Stomach smooth muscle (tissue), 2 donors: ENCODE measurements at regions not wholly inside any gene's neighbourhood (a gene's known extent, or its start where the extent isn't known, plus 50 kb on each side); places are given as distances from the start of the nearest gene placed in this dataset.
"Not testable (repeated sequence)": the region's sequence is repeated elsewhere in the genome, so short reads cannot be mapped to it uniquely, and the experiment has no call there.

Source experiments
- H3K27ac ChIP-seq: one replicate; pipeline ENCODE4 v1.7.0; 2013; ENCODE audit warnings: mild to moderate bottlenecking, low read length, inconsistent platforms
- H3K27me3 ChIP-seq, 2 donors: one replicate each; pipeline ENCODE4 v1.7.0; 2013; ENCODE audit warnings: low read length in 2 of 2; ENCODE audit not compliant: insufficient read depth in 2 of 2, control insufficient read depth in 1 of 2
- H3K36me3 ChIP-seq, 2 donors: one replicate each; pipeline ENCODE4 v1.7.0; 2013; ENCODE audit warnings: low read length in 2 of 2; ENCODE audit not compliant: control insufficient read depth in 2 of 2, insufficient read depth in 2 of 2
- H3K4me1 ChIP-seq: one replicate; pipeline ENCODE4 v1.7.0; 2013; ENCODE audit warnings: low read length; ENCODE audit not compliant: control insufficient read depth, insufficient read depth
- H3K4me3 ChIP-seq, 2 donors: one replicate each; pipeline ENCODE4 v1.7.0; 2013; ENCODE audit warnings: low read length in 2 of 2
- H3K9ac ChIP-seq, 2 donors: one replicate each; pipeline ENCODE4 v1.7.0; 2013; ENCODE audit warnings: low read length in 2 of 2, mild to moderate bottlenecking in 1 of 2
- H3K9me3 ChIP-seq, 2 donors: one replicate each; pipeline ENCODE4 v1.7.0; 2013; ENCODE audit warnings: low read length in 2 of 2; ENCODE audit not compliant: control insufficient read depth in 2 of 2
- donor health status: healthy.
- donor health status: Pancreatic carcinoma.

DNA sequence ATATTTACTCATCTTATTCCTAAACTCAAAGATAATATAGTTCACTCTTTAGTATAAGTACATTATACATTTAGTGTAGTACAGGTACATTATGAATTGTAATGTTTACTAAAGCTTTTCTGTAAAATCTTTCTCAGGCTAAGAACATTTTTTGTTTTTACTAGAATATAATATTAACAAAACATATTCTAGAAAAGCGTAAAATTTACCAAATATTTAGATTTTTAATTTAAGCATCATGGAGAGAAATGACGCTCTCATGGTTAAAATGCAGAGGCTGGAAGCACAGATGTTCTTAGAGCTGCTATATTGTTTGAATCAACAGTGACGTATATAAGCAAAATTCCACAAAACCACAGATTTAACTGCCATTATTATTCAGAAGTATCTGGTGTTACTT lies 54.7 kb upstream of the NBPF15 start:
- H3K27ac ChIP-seq, H3K4me3 ChIP-seq, H3K9me3 ChIP-seq: not testable (repeated sequence)

GRCh38 chr1:144516906-144517305 lies 55.4 kb upstream of the NBPF15 start:
- not testable (repeated sequence) for H3K9me3 ChIP-seq, H3K9ac ChIP-seq, H3K4me1 ChIP-seq

More for the DNA sequence above, 54.7 kb upstream of the NBPF15 start:
- not testable (repeated sequence) for H3K36me3 ChIP-seq, H3K27me3 ChIP-seq, H3K9ac ChIP-seq, H3K4me1 ChIP-seq

DNA sequence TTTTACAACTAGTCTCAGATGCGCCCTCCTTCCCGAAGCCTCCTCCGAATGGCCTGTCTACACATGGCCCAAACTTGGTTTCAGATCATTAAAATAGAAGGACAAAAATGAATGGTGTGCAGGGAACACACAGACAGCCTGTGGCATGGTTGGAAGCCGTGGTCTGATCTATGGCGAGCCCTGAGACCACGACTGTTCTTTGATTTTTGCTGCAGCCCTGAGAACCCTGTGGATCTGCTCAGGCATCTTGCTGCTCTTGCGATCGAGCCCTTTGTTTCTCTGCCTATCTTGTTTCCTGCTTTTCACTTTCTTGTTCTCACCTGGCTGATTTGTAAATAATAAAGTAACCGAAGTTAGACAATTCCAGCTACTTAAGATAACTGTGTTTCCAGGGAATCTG lies 57.0 kb upstream of the NBPF15 start:
- H3K4me1 ChIP-seq, H3K4me3 ChIP-seq, H3K27ac ChIP-seq, H3K9me3 ChIP-seq, H3K36me3 ChIP-seq, H3K27me3 ChIP-seq, H3K9ac ChIP-seq: not testable (repeated sequence)

More at GRCh38 chr1:144516906-144517305, 55.4 kb upstream of the NBPF15 start:
- H3K27me3 ChIP-seq, H3K36me3 ChIP-seq, H3K27ac ChIP-seq, H3K4me3 ChIP-seq: not testable (repeated sequence)

GRCh38 chr1:144519528-144520189 lies 58.2 kb upstream of the NBPF15 start:
- H3K4me3 ChIP-seq, H3K9ac ChIP-seq, H3K27me3 ChIP-seq, H3K27ac ChIP-seq, H3K36me3 ChIP-seq, H3K9me3 ChIP-seq, H3K4me1 ChIP-seq: not testable (repeated sequence)

- H3K27me3 ChIP-seq, H3K36me3 ChIP-seq, H3K9ac ChIP-seq, H3K9me3 ChIP-seq, H3K4me1 ChIP-seq, H3K27ac ChIP-seq: not testable (repeated sequence)
- peak overlapping the region in 1 of 2 donors; percentile 15 for H3K4me3 ChIP-seq
Observed at GRCh38 chr1:144523661-144524407, 62.4 kb upstream of the NBPF15 start.

DNA sequence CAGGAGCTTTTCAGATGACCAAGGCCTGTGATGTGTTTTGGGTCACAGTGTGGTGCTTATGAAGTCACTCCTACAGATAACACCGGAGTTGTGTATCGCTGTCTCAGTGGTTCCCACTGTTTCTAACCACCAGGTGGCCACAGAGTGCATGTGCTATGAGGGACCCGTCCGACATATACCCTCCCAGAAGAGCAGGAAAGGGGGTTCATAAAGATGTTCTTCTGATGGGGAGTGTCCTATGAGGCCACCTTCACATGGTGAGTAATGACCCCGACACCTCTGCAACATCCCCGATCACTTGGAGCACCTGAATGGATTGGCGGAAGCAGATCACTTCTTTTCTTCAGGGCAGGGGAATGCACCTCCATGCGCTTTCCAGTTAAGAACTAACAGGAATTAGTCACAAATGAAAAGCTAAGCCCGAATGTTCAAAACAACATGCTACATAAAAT lies 60.5 kb upstream of the PPIAL4F start:
- H3K36me3 ChIP-seq, H3K4me3 ChIP-seq, H3K9me3 ChIP-seq, H3K27me3 ChIP-seq, H3K4me1 ChIP-seq, H3K9ac ChIP-seq, H3K27ac ChIP-seq: not testable (repeated sequence)

DNA sequence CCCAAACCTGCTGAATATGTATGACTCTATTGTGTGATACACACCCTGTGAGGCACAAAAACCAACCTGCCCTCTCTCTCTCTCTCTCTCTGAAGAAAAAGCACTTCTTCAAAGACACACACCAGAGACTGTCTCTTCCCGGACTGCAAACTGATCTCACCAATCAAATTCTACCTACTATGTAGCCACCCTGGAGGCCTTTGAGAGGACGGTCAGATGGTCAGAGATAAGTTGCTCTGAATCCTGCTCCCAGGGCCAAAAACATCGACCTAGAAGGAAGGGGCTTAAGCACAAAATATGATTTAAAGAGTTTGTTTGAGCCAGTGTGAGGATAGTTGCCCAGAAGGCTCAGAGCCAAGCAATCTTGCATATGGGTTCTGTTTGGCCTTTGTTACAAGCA lies 59.2 kb upstream of the PPIAL4F start:
- H3K9ac ChIP-seq, H3K9me3 ChIP-seq, H3K36me3 ChIP-seq, H3K27me3 ChIP-seq, H3K4me3 ChIP-seq, H3K27ac ChIP-seq, H3K4me1 ChIP-seq: not testable (repeated sequence)

- H3K27ac ChIP-seq, H3K36me3 ChIP-seq, H3K4me1 ChIP-seq, H3K9ac ChIP-seq, H3K4me3 ChIP-seq, H3K9me3 ChIP-seq, H3K27me3 ChIP-seq: not testable (repeated sequence)
Observed at GRCh38 chr1:144534286-144534685, 58.4 kb upstream of the PPIAL4F start.

DNA sequence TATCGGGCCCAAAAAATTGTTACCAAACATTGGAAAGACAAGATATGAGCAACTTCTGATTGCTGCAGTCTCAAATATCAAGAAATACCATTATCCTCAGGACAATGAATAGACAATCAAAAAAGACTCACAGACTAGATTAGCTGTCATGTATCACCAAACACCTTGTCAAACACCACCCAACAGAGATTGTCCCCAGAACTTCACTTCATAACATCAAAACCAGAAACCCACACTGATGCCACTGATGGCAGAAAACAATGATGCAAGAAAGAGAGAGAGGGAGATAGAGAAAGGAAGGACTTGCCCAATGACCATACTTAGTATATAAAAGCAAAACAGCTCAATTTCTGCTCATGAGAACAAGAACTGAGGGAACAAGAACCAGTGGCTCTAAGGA lies 56.0 kb upstream of the PPIAL4F start:
- H3K9me3 ChIP-seq, H3K36me3 ChIP-seq, H3K4me1 ChIP-seq, H3K9ac ChIP-seq, H3K27ac ChIP-seq, H3K27me3 ChIP-seq, H3K4me3 ChIP-seq: not testable (repeated sequence)

- not testable (repeated sequence) for H3K4me1 ChIP-seq, H3K4me3 ChIP-seq, H3K9ac ChIP-seq, H3K27ac ChIP-seq, H3K36me3 ChIP-seq, H3K27me3 ChIP-seq, H3K9me3 ChIP-seq
Observed at GRCh38 chr1:144537234-144537633, 55.5 kb upstream of the PPIAL4F start.

DNA sequence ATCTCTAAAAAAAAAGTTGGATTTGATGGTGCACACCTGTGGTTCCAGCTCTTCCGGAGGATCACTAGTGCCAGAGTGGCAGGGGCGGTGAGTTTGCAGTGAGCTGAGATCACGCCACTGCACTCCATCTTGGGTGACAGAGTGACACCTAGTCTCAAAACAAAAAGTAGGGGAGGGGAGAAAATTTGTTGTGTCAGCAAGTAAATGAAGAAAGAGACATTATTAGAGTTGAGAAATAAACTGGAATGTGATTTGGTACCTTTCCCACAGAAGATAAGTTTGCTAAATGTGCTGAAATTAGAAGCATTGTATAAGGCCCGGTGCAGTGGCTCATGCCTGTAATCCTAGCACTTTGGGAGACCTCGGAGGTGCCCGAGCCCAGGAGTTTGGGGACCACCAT lies 54.0 kb upstream of the PPIAL4F start:
- H3K27me3 ChIP-seq, H3K9me3 ChIP-seq, H3K9ac ChIP-seq, H3K4me1 ChIP-seq, H3K27ac ChIP-seq, H3K36me3 ChIP-seq, H3K4me3 ChIP-seq: not testable (repeated sequence)
